GM23338 (cell line): ENCODE measurements at regions not wholly inside any gene's neighbourhood (a gene's known extent, or its start where the extent isn't known, plus 50 kb on each side); places are given as distances from the start of the nearest gene placed in this dataset.

ENCODE experiments used
- EZH2phosphoT487 ChIP-seq: fragments of 200-600 bp; sonication (generic); IDR thresholded peaks from one replicate; pipeline ENCODE4 v1.8.1; 2018; ENCODE audit warnings: antibody characterized with exemption; ENCODE audit not compliant: unreplicated experiment
- POLR2AphosphoS5 ChIP-seq: IDR thresholded peaks from 2 replicates; pipeline ENCODE4 v1.6.1; 2016; ENCODE audit warnings: antibody characterized with exemption, low read depth

DNA sequence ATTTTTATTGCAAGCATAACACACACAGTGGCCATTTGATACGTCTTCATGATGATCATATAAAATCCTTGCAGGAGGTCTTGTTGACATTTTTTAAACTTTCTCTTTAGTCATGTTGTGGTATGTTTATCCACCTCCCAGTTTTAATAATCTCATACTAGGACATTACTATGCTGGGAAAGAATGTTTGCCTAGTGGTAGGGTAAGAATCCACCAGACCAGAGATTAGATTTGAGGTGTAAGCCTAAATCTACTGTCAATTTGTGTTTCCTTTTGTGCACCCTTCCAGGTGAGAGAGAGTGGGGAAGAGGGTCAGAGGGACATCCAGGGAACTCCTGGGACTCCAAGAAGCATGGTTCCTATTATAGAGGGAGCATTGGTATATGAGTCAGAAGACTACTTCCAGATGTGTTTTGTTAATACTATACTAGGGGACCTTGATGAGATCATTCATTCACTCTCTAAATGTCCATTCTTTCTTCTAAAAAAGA is 298.3 kb upstream of the SASH1 start:
- no peak for TF ChIP-seq EZH2phosphoT487
- no peak for TF ChIP-seq POLR2AphosphoS5
